Keratinocyte (primary cell): ENCODE measurements at regions not wholly inside any gene's neighbourhood (a gene's known extent, or its start where the extent isn't known, plus 50 kb on each side); places are given as distances from the start of the nearest gene placed in this dataset.
"Not testable (repeated sequence)": the region's sequence is repeated elsewhere in the genome, so short reads cannot be mapped to it uniquely, and the experiment has no call there.

Experiments used
- DNase-seq: peaks from one replicate; pipeline ENCODE4 v3.0.0-alpha.2; 2011; ENCODE audit warnings: low read depth, missing footprints, low spot score
- FAIRE-seq: peaks from 2 replicates; lab custom pipeline; 2011; peaks lifted over from hg19 to GRCh38; lab: Jason Lieb, UNC
- H2AFZ ChIP-seq: 2 replicates; pipeline ENCODE4 v1.6.0; 2012; ENCODE audit warnings: low read length, control low read depth, inconsistent platforms; ENCODE audit not compliant: control insufficient read depth
- H3K27ac ChIP-seq: 2 replicates; pipeline ENCODE4 v1.5.1; 2011; ENCODE audit warnings: low read length; ENCODE audit not compliant: control insufficient read depth, insufficient read depth
- H3K27me3 ChIP-seq: 3 replicates; pipeline ENCODE4 v1.6.0; 2011; ENCODE audit warnings: low read length; ENCODE audit not compliant: control insufficient read depth, insufficient read depth; ENCODE audit errors: extremely low read depth
- H3K36me3 ChIP-seq, 2 experiments: 2 replicates in 1 of 2; 3 replicates in 1 of 2; pipeline ENCODE4 v1.5.1; 2011; ENCODE audit warnings: low read length in 2 of 2, mild to moderate bottlenecking in 1 of 2; ENCODE audit not compliant: control insufficient read depth in 2 of 2, insufficient read depth in 2 of 2; ENCODE audit errors: extremely low read depth in 1 of 2
- H3K4me1 ChIP-seq: 3 replicates; pipeline ENCODE4 v1.5.1; 2011; ENCODE audit warnings: low read length; ENCODE audit not compliant: control insufficient read depth, insufficient read depth; ENCODE audit errors: extremely low read depth
- H3K4me2 ChIP-seq: 3 replicates; pipeline ENCODE4 v1.6.0; 2011; ENCODE audit warnings: low read depth, low read length; ENCODE audit not compliant: control insufficient read depth, insufficient read depth; ENCODE audit errors: extremely low read depth
- H3K4me3 ChIP-seq, 3 experiments: fragments of 200-600 bp in 1 of 3; sonication (generic) in 1 of 3; 2 replicates in 2 of 3; 3 replicates in 1 of 3; pipeline ENCODE4 v1.5.1; 2011 to 2016; ENCODE audit warnings: low read length in 3 of 3, mild to moderate bottlenecking in 3 of 3, control low read depth in 2 of 3, inconsistent platforms in 1 of 3, low read depth in 1 of 3, mixed read lengths in 1 of 3, mixed run types in 1 of 3, moderate library complexity in 1 of 3; ENCODE audit not compliant: control insufficient read depth in 2 of 3, insufficient read depth in 2 of 3; ENCODE audit errors: extremely low read depth in 1 of 3
- H3K79me2 ChIP-seq: 2 replicates; pipeline ENCODE4 v1.6.0; 2012; ENCODE audit warnings: low read length; ENCODE audit not compliant: control insufficient read depth, insufficient read depth
- H3K9ac ChIP-seq: 3 replicates; pipeline ENCODE4 v1.6.0; 2011; ENCODE audit warnings: low read length; ENCODE audit not compliant: control insufficient read depth, insufficient read depth; ENCODE audit errors: extremely low read depth
- H3K9me1 ChIP-seq: 3 replicates; pipeline ENCODE4 v1.6.0; 2011; ENCODE audit warnings: low read length; ENCODE audit not compliant: control insufficient read depth, insufficient read depth; ENCODE audit errors: extremely low read depth
- H3K9me3 ChIP-seq: 2 replicates; pipeline ENCODE4 v1.5.1; 2012; ENCODE audit warnings: low read depth, low read length; ENCODE audit not compliant: control insufficient read depth
- H4K20me1 ChIP-seq: 3 replicates; pipeline ENCODE4 v1.6.0; 2011; ENCODE audit warnings: low read length; ENCODE audit not compliant: control insufficient read depth, insufficient read depth; ENCODE audit errors: extremely low read depth
- CTCF ChIP-seq, 3 experiments: IDR thresholded peaks in 1 of 3; conservative IDR thresholded peaks in 1 of 3; optimal IDR thresholded peaks in 1 of 3; 2 replicates in 2 of 3; 3 replicates in 1 of 3; pipeline versions ENCODE3 to v1.5.1; 2011; ENCODE audit warnings: low read length in 3 of 3, mild to moderate bottlenecking in 3 of 3, moderate library complexity in 2 of 3, control low read depth in 1 of 3, inconsistent platforms in 1 of 3; ENCODE audit not compliant: insufficient read depth in 2 of 3; ENCODE audit errors: extremely low read depth in 1 of 3
- EZH2 ChIP-seq: IDR thresholded peaks from one replicate; pipeline ENCODE4 v1.6.1; 2012; ENCODE audit warnings: inconsistent platforms, mild to moderate bottlenecking, low read length, moderate library complexity
- dilution Hi-C: fragments of 300-500 bp; cut with MboI; formaldehyde crosslinking; loops from one replicate; pipeline ENCODE4 v1.7.0; 2020; ENCODE audit warnings: low sequenced_read_pairs; ENCODE audit not compliant: extremely low pct_ligation_motif_present

- H3K9me1 ChIP-seq: no peaks in the 10 kb centered on the region
- H3K4me2 ChIP-seq: no peak overlapping the region
- no peak for DNase-seq
- no peaks in the 10 kb centered on the region for H3K9me3 ChIP-seq
- dilution Hi-C loops: no loop called here
- H3K4me3 ChIP-seq: no peak overlapping the region
- no peak for FAIRE-seq
- no peak overlapping the region for H3K27ac ChIP-seq
- no peaks in the 10 kb centered on the region for H3K36me3 ChIP-seq
- no peaks in the 10 kb centered on the region for H4K20me1 ChIP-seq
- H3K9ac ChIP-seq: no peak overlapping the region
- H3K27me3 ChIP-seq: no peaks in the 10 kb centered on the region
- H3K79me2 ChIP-seq: no peaks in the 10 kb centered on the region
- TF ChIP-seq CTCF (optimal IDR thresholded peaks at IDR 0.05 in 1 of 3, IDR thresholded peaks at IDR 0.05 in 1 of 3, conservative IDR thresholded peaks at IDR 0.05 in 1 of 3; ENCODE audit: extremely low read depth in 1 of 3, insufficient read depth in 2 of 3, low read length in 3 of 3) (no peak), EZH2 (no peak)
- H2AFZ ChIP-seq: no peak overlapping the region
- no peaks in the 10 kb centered on the region for H3K4me1 ChIP-seq
Measured at GRCh38 chrX:74187211-74187610, 116.8 kb upstream of the ZCCHC13 start.

DNA sequence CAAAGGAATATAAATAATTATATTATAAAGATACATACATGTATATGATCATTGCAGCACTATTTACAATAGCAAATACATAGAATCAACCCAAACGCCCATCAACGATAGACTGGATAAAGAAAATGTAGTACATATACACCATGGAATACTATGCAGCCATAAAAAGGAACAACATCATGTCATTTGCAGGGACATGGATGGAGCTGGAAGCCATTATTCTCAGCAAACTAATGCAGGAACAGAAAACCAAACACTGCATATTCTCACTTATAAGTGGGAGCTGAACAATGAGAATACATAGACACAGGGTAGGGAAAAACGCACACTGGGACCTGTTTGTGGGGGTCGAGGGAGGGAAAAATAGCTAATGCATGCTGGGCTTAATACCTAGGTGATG, 120.9 kb upstream of the ZCCHC13 start:
- dilution Hi-C loops, H3K79me2 ChIP-seq, H3K36me3 ChIP-seq, H2AFZ ChIP-seq, H3K27ac ChIP-seq, H3K9ac ChIP-seq, FAIRE-seq, H3K4me2 ChIP-seq, DNase-seq, H3K27me3 ChIP-seq, H3K4me1 ChIP-seq, H3K9me3 ChIP-seq, H4K20me1 ChIP-seq, H3K9me1 ChIP-seq, H3K4me3 ChIP-seq: not testable (repeated sequence)

DNA sequence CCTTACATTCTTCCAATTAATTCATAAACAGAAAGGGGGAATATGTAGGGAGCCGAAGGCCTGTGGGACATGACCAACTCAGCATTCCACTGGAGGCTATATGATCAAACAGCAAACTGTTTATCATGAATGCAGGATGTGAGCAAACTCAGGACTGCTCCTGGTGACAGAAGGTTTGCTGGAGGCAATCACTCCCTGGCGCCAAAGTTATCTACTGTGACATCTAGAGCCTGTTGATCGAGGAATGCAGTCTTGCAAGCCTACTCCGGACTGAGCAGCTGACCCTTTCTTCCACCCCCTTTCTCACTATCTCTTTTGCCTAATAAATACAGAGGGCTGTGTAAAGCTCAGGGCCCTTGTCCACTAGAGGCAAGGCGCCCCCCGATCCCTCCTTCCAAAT, 122.0 kb upstream of the ZCCHC13 start:
- H3K36me3 ChIP-seq, FAIRE-seq, H2AFZ ChIP-seq, H3K79me2 ChIP-seq, DNase-seq, H3K27me3 ChIP-seq, H3K9ac ChIP-seq, dilution Hi-C loops, H3K4me2 ChIP-seq, H3K27ac ChIP-seq, H3K4me3 ChIP-seq, H3K9me1 ChIP-seq, H3K4me1 ChIP-seq, H4K20me1 ChIP-seq, H3K9me3 ChIP-seq: not testable (repeated sequence)
